ELF-1 (cell line): ENCODE measurements at regions not wholly inside any gene's neighbourhood (a gene's known extent, or its start where the extent isn't known, plus 50 kb on each side); places are given as distances from the start of the nearest gene placed in this dataset.
A peak's percentile ranks its signal among the peaks of the same experiment; 100 is the strongest.

Source experiments
- DNase-seq: peaks from one replicate; pipeline ENCODE4 v3.0.0-alpha.2; 2016; ENCODE audit warnings: low read depth, low spot score

DNA sequence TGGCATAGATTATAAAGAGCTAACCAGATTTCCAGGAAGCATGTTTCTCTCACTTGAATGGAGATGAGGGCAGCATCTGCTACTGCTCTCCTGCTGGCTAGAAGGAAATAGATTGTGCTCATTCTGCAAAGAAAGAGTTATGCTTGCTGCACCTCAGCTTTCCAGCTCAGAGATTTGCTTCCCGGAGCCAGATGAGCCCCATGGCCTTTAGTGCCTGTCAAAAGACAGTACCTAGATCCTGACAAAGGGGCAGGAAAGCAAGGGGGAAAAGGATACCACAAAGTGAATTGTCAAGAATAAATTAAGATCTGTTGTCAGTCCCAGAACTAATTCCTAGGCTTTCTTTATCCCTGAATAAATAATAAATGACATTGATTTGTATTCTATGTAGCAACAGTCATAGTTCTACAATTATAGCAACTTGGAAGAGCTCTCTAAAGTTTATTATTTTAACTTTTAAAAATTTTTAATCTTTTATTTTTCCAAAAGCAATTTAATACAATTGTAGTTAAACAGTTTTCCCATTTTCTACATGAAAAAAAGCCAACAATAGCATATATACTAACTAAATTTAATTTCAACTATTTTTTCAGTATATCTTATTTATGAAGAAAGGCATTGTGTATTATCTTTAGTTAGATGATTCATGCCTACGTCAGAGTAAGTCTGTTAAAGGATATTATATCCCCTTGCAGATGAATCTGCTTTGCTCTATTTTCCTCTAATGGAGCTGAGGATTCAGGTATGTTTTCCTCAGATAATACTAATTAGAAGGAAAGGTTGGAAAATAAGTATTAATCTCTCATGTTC, 306.1 kb upstream of the DDI1 start:
- no peak for DNase-seq

DNA sequence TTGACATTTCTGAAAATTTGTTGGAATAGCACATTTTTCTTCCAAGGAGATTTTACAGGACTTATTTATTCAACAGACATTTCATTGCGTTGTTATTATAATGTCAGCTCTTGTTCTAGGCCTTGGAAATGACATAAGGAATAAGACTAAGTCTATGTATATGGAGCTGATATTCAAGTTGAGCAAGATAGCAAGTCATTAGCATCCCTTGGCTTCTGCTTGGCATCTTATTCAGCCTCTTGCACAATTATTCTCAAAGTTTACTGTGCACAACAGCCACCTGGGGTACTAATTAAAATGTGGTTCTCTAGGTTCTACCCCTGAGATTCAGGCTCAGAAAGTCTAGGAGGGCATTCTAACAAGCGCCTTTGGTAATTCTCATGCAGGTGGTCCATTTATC, 304.8 kb upstream of the DDI1 start:
- DNase-seq = no peak

- DNase-seq = no peak
These were observed 302.6 kb upstream of the DDI1 start for GRCh38 chr11:103733889-103734288.

DNA sequence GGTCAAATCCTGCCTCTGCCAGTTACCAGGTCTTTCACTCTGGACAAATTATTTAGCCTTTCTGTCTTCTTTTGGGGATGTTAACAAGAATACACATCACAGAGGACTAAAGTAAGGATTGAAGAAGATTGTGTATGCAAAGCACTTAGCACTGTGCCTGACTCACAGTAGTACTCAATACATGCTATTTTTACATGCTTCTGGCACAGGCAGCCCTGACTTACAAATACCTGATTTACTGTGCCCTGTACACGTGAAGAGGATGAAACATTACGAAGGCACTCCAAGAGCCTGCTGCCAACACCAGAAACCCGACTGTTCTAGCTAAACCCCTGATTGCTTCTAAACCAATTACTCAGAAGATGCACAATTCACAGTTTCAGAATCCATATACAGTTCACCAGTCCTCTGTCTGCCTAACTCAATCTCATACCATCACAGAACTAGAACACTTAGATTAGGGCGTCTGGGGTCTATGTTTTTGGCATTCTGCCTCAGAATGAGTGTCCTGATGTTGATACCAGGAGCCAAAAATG, 300.9 kb upstream of the DDI1 start:
- no peak for DNase-seq

DNA sequence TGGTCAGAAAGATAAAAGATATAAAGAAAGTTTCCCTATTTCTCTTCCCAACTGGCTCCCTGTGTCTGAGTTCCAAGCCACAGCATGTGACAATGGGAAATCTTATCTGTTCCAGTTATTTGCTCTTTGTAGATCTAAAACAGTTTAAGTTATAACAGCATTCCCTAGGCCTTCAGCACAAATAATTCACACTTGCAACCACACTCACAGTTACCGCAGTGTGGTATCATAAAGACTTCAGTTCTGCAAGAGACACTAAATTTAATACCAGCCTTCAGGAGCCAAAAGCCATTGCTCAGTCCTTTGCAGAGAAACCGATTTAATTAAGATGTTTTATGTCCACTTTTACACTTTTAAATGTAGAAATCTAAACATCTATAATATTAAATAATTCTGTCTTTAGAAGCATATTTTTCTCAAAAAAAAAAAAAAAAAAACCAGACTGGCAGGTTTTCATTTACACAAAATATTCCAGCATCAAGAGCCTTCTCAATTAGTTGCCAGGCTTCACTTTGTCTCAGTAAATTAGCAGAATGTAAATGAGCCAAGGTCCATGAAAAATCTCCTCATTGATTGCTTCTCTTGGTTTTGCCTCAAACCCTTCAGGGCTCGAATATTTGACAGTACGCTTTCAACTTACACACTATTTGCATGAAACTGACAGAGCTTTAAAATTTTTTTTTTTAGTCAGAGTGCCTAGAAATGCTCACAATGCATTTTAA, 300.0 kb upstream of the DDI1 start:
- no peak for DNase-seq

DNA sequence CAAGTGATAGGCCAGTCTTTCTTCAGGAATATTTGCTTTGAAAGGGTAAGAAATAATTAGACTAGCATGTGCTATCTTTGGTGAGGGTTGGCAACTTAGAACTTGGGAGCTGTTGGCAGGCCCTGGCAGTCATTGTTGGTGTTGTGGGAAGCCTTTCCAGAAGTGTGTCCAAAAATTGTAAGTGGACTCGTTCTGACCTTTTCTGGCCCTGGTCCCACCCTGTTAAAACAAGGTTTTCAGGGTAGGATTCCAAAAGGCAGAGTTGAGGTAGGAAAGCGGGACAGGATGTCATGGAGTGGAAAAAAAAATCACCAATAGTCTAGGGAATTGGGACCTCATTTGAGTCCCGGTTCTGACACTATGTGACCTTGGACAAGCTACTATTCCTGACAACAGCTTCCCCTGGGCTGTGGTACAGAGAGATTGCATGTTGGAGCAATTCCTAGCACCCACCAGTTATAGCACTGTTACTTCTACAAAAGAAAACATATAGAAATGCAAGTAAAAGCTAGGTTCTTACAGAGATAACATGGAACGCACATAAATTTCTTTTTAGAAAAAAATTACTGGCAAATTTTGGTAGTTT, 299.3 kb upstream of the DDI1 start:
- DNase-seq = no peak

DNA sequence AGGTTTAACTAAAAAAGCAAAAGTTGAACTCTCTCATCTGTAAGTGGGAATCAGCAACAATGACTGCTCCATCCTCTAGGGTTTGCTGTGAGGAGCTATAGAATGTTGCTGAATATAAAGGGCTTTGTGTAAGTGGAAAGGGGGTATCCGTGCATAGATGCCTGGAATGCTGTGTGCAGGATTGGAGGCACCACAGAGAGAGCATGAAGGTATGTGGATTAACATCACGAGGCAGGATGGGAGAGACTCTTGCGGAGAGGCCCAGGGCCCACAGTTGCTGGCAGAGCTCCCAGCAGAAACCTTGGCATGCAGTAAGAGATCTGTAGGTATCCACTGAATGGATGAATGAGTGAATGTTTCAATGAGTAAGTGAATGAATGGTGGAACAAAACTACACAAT, 298.7 kb upstream of the DDI1 start:
- DNase-seq = no peak

DNA sequence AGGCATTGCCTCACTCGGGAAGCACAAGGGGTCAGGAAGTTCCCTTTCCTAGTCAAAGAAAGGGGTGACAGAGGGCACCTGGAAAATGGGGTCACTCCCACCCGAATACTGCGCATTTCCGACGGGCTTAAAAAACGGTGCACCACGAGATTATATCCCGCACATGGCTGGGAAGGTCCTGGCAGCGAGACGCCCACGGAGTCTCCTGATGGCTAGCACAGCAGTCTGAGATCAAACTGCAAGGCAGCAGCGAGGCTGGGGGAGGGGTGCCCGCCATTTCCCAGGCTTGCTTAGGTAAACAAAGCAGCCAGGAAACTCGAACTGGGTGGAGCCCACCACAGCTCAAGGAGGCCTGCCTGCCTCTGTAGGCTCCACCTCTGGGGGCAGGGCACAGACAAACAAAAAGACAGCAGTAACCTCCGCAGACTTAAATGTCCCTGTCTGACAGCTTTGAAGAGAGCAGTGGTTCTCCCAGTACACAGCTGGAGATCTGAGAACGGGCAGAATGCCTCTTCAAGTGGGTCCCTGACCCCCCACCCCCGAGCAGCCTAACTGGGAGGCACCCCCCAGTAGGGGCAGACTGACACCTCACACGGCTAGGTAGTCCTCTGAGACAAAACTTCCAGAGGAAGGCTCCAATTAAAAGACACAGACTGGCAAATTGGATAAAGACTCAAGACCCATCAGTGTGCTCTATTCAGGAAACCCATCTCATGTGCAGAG, 297.2 kb upstream of the DDI1 start:
- DNase-seq = peak; percentile 50

- DNase-seq = no peak
These were observed 291.8 kb upstream of the DDI1 start for GRCh38 chr11:103744496-103745153.

GRCh38 chr11:103749158-103749557, 287.3 kb upstream of the DDI1 start:
- no peak for DNase-seq

GRCh38 chr11:103768816-103769215, 267.6 kb upstream of the DDI1 start:
- DNase-seq = peak; percentile 7

DNA sequence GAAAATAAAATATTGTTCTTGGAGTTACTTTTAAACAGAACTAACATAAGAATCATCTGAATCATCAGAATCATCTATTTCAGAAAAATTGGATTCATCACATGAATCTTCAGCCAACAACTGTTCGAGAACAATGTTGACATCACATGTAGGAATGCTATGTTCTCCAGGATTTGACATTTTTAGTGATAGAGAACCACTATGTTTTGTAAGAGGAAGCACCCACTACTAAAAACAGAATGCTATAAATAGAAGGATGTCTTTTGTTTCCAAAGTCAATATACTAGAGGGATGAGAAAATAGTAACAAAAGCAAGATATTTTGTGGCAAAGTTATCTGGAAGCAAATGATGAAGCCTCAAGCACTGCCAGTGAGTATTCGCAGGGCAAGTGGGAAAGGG, 263.4 kb upstream of the DDI1 start:
- no peak for DNase-seq

GRCh38 chr11:103773537-103773936, 262.9 kb upstream of the DDI1 start:
- no peak for DNase-seq

- no peak for DNase-seq
These were observed 257.4 kb upstream of the DDI1 start for GRCh38 chr11:103779054-103779453.

- DNase-seq = no peak
These were observed 246.5 kb upstream of the DDI1 start for GRCh38 chr11:103789952-103790351.

GRCh38 chr11:103792981-103793468, 243.4 kb upstream of the DDI1 start:
- DNase-seq = no peak

GRCh38 chr11:103794262-103794661, 242.2 kb upstream of the DDI1 start:
- DNase-seq = no peak

GRCh38 chr11:103798026-103798425, 238.4 kb upstream of the DDI1 start:
- DNase-seq = no peak

DNA sequence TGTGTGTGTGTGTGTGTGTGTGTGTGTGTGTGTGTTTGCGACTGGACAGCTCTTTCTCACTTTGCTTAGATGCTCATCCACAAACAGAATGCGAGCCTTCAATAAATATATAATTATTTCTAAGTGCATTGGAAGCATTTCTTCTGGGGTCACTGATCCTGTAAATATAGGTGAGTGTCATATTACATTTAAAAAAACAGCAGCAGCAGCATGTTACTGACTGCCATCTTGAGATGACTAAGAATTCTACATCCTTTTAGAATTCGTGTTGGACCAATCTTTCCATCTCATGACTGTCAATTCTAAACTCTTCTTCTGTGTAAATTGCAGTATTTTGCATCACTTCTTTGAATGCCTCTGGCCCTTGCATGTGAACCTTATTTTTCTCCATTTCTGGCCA, 238.0 kb upstream of the DDI1 start:
- DNase-seq = no peak

DNA sequence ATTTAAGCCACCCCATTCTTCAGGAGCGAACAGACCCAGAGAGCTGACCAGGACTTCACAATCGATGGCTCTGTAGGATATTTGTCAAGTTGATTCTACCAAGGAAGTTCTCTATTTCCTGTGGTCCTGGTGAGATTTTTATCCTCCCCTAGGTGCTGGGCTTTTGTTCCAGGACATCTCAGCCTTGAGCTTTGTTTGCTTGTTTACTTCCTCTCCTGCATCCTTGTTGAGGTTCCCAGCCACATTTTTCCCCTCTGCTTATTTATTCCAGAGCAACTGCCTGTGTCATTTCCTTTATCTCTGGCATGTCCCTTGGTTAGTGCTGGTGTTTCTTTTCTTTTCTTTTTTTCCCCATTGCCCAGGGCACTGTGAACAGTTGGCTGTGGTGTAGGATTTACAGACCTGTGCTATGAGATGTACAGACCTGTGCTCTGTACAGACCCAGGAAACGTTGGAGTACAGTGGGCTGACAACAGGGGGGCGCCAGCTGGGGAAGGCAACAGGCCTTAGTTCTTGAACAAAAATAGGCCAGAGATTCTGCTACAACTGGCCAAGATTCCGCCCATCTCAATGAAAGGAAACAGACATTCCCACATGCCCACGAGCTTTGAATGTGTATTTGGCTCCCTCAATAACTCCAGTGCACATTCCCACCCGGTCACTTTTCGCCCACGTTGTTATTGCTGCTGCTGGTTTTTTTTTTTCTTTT, 235.9 kb upstream of the DDI1 start:
- DNase-seq = peak; percentile 57

GRCh38 chr11:103803062-103803461, 233.4 kb upstream of the DDI1 start:
- DNase-seq = no peak
